Activated CD4-positive, CD25-positive, alpha-beta regulatory T cell treated with anti-CD3 and anti-CD28 coated beads, Interleukin-2, amount 50 U/mL, for 72 hours (primary cell): ENCODE measurements at regions not wholly inside any gene's neighbourhood (a gene's known extent, or its start where the extent isn't known, plus 50 kb on each side); places are given as distances from the start of the nearest gene placed in this dataset.

Experiments
- DNase-seq: peaks from one replicate; pipeline ENCODE4 v3.0.0; 2021

- DNase-seq, result no peak
Observed at GRCh38 chr10:128539510-128540127, 413.4 kb upstream of the MKI67 start.

DNA sequence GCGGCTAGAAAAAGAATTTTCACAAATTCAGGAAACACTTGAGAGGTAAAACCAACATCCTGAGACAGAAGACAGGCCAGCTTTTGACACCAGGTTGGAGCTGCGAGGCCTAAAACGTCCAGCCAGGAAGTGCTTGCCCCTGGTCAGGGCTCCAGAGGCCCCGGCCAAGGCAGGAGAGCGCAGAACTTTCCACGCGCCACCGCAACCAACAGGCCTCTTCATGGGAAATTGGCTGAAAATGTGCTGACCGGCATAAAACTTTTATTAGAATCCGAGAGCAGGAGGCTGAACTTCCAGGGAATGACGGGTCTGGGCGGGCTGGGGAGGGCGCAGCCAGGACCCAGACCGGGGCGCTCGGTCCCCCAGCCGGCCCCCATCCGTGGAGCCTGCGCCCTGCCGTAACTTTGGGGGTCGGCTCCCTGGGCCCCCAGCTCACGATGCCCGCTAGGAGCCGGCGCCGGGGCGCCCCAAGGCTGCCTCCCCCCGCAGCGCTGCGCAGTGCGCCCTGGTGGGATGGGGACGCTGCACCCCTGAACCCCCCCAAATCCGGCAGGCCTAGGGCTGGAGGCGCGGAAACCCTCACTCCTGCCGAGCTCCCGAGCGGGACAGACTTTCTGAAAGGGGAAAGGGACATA, 414.0 kb upstream of the MKI67 start:
- no peak for DNase-seq

DNA sequence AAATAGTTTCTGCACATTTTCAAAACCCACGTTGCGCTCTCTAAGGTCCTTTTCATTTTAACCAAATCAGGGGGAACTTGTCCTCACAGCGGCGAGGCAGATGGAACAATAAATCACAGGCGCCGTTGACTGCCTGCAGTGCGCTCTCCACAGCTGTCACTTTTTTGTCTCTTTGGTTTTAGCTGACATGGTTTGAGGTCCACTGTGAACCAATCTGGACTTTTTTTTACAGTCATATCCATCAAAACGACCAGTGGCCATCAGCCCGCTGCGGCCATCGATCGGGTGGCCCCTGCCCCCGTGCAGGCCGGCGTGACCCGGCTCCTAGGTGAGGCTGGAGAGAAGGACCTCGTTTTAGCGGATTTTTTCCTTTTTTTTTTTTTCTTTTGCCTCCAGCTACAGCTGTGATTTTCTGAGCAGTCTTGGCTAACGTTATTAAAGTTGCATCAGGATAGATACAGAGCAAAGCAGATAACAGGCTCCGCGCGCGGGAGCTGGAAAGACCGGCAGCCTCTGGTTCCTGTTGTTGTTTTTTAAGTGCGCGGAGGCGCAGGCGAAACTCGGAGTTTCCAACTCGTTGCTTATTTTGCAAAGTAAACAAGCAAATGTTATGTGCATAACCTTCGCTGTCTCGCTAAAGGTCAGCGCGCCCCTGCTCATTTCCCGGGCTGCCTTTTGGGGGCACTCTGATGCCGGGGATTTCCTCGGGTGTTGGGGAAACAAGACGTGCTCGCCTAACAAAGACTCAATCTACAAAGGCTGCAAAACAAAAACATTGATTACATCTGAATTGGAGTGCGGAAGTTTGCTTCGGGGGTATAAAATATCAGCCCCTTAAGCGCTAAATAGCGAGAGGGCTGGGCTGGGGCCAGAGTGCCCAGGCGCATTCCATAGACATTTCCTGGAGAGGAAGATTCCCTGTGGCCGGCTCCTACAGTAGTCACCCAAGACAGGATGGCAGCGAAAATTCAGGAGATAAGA, 414.8 kb upstream of the MKI67 start:
- DNase-seq, result no peak

GRCh38 chr10:128541926-128542475, 415.8 kb upstream of the MKI67 start:
- no peak for DNase-seq

GRCh38 chr10:128542659-128543058, 416.4 kb upstream of the MKI67 start:
- no peak for DNase-seq

- DNase-seq, result no peak
Observed at GRCh38 chr10:128543151-128543550, 416.9 kb upstream of the MKI67 start.

DNA sequence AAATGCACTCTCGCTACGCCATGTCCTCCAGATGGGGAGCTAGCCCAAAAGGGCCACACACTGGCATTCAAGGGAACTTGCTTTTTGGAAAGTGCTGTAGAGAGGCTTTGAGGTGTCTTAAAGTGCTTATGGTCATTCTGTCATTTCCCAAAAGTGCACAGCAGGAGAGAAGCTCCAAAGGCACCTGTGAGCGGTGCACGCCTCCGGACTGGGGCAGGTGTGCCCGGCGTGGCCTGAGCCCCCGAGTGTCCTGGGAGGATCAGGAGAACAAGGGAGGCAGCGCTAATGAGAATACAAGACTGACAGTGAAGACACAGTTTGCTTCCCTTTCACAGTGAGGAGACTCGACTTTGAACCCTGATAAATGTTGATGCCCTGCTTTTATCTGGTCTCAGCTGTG, 419.0 kb upstream of the MKI67 start:
- DNase-seq, result no peak

GRCh38 chr10:128546651-128547165, 420.5 kb upstream of the MKI67 start:
- DNase-seq, result no peak

GRCh38 chr10:128549101-128549608, 422.9 kb upstream of the MKI67 start:
- no peak for DNase-seq

DNA sequence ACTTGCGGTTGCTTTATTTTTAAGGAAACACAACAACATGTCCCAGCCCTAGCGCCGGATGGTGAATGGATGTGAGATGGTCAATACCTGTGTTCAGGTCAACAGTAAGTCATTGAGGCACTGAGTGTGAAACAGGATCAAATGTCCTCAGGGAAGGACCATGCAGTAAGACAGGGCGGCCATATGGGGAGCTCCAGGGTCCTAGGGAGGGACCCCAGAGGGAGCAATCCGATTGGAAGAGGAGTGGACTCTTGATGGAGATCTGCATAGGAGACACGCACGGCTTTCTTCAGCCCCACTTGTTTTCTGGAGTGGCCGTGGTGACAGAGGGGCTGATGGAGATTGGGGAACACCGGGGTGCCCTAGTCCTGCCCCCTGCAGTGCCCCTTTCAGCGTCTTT, 423.8 kb upstream of the MKI67 start:
- DNase-seq, result no peak

GRCh38 chr10:128551475-128551874, 425.3 kb upstream of the MKI67 start:
- DNase-seq, result no peak

DNA sequence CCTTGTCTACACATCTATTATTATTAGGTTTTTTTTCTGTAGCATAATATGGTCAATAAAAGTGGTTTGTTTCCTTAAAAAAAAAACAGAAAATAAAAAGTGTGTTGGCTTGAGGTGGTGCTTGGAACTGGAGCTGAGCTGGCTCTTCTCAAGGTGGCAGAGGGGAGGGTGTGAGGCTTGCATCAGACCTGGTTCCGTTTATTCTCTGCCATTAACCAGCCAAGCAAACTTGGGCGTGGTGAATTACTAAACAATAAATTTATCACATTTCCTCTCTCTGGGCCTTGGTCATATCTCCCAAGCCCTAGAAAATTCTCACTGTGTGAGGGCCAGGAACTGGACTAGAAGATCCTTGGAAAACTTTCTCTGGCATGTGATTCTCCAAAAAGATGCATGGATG, 427.5 kb upstream of the MKI67 start:
- no peak for DNase-seq

GRCh38 chr10:128556182-128557110, 430.2 kb upstream of the MKI67 start:
- DNase-seq, result no peak

- no peak for DNase-seq
Observed at GRCh38 chr10:128557149-128557710, 431.0 kb upstream of the MKI67 start.

DNA sequence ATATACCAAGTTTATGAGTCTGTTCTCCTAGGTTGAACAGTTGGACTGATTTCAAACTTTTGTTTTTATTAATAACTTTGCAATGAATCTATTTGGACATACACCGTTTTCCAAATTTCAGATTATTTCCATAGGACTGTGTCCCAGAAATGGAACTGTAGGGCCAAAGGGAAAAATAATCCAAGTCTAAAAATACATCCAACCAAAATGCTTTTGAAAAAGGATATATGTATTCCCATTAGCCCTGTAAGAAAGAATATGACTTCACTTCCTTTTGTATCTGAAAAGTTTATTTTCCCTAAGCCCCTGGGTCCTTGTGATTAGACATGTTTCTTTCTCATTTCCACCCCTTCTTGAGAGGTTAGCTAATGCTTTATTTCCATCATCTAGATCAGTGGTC, 434.2 kb upstream of the MKI67 start:
- DNase-seq, result no peak

DNA sequence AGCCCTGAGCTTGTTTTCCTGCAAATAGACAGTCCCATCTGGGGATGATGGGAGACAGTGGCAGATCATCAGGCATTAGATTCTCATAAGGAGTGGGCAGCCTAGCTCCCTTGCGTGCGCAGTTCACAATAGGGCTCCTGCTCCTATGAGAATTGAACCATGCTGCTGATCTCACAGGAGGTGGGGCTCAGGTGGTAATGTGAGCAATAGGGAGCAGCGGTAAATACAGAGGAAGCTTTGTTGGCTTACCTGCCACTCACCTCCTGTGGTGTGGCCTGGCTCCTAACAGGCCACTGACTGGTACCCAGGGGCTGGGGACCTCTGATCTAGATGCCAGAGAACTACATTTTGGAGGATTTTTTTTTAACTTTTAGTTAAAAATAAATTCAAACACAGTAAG, 434.8 kb upstream of the MKI67 start:
- DNase-seq, result no peak

- no peak for DNase-seq
Observed at GRCh38 chr10:128563387-128563786, 437.2 kb upstream of the MKI67 start.

- DNase-seq, result no peak
Observed at GRCh38 chr10:128563904-128564303, 437.7 kb upstream of the MKI67 start.

DNA sequence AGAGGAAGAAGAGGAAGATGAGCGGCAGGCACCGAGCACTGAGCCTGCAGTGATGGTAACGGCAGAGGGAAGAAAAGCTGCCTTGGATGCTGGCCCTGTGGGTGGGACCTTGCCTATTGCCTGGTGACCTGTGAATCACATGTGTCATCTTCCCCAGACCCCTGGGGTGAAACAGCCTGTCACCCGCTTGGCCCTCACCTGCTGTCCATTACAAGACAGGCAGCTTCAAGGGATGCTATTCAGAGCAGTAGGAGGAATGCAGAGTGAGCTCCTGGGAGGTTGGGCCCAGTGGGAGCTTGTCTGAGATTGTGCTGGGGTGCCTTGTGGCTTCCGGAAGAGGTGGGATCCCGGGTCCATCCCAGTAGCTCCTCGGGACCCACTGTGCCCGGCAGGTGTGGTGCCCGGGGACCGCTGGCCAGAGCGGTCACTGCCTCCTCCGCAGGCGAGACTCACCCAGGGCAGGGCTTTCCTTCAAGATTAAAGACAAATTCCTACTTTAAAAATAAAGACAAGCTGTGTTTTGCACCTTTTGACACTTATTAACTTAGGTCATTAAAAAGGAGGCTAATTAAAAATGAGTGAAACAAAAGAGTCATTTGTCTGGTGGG, 440.2 kb upstream of the MKI67 start:
- no peak for DNase-seq

DNA sequence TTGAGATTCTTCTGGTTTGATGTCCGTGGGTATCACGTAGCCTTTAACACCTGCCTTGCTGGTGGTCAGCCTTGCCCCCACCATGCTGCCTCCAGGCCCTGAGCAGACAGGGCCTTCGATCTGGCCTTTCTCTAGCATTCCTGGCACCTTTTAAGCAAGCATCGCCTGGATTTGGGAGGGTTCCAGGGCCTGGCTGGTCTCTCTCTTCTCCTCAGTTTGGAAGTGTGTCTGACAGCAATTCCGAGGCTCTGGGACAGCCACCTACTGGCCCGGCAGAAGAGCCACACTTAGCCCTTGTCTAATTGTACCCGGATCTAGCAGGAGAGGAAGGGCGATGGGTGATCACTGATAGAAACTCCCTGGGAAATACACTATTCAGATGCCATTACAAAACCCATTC, 441.3 kb upstream of the MKI67 start:
- DNase-seq, result no peak

- DNase-seq, result no peak
Observed at GRCh38 chr10:128568041-128568440, 441.8 kb upstream of the MKI67 start.
